ENCODE measurements at regions not wholly inside any gene's neighbourhood (a gene's known extent, or its start where the extent isn't known, plus 50 kb on each side); places are given as distances from the start of the nearest gene placed in this dataset.

- Histone ChIP-seq H2BK5ac (ENCODE audit: low read depth, low read length, poor library complexity, severe bottlenecking) (no peak overlapping the region), H4K5ac (ENCODE audit: low read depth, low read length) (peak overlapping the region; percentile 24), H2BK120ac (ENCODE audit: low read depth, low read length) (peak overlapping the region; percentile 6), H4K91ac (ENCODE audit: insufficient read depth, low read depth, low read length) (peak overlapping the region; percentile 3; the same call in 1 of the 2 replicates), H4K20me1 (ENCODE audit: insufficient read depth, low read length) (no peaks in the 10 kb centered on the region), H3K79me1 (ENCODE audit: low read depth in 1 of 2, low read length in 2 of 2) (no peaks in the 10 kb centered on the region), H3K14ac (replicated peaks; ENCODE audit: low read depth, low read length) (0 out of 2 replicates have a peak overlapping the region, but pooled peaks have one; percentile 1), H2AK5ac (ENCODE audit: low read depth, low read length) (peak overlapping the region; percentile 65; the same call in 1 of the 2 replicates), H3K4me1 (ENCODE audit: control insufficient read depth, insufficient read depth, low read length) (peaks cover 12% of the 10 kb centered on the region), H2AFZ (replicated peaks; ENCODE audit: low read length, poor library complexity) (no peak overlapping the region), H3K56ac (ENCODE audit: extremely low read depth, insufficient read depth, low read length) (no peak overlapping the region), H3K27ac (ENCODE audit: insufficient read depth, low read length) (no peak overlapping the region), H2BK15ac (ENCODE audit: low read depth, low read length) (peak overlapping the region; percentile 25; the same call in 2 of the 3 replicates), H3K9ac (ENCODE audit: low read depth, low read length) (no peak overlapping the region), H3K23ac (ENCODE audit: low read depth, low read length) (no peak overlapping the region), H3K36me3 (ENCODE audit: control insufficient read depth, insufficient read depth, low read length) (no peaks in the 10 kb centered on the region), H3K9me1 (ENCODE audit: insufficient read depth, low read length) (no peaks in the 10 kb centered on the region), H3K18ac (ENCODE audit: low read depth, low read length) (peak overlapping the region; percentile 52), H2BK20ac (ENCODE audit: low read depth, low read length) (peak overlapping the region; percentile 56; the same call in 1 of the 2 replicates), H3K27me3 (ENCODE audit: control insufficient read depth, insufficient read depth, low read length) (no peaks in the 10 kb centered on the region), H4K8ac (ENCODE audit: low read depth in 2 of 2, low read length in 2 of 2) (peak overlapping the region in 1 of 2 experiments; percentile 3; a peak in 1 of 4 replicates), H3K4me2 (ENCODE audit: low read depth, low read length) (no peak overlapping the region), H2AK9ac (replicated peaks; ENCODE audit: low read depth, low read length, poor library complexity) (no peak overlapping the region), H3K4me3 (ENCODE audit: insufficient read depth, low read depth, low read length) (no peak overlapping the region), H3K9me3 (ENCODE audit: control insufficient read depth, insufficient read depth, low read length) (no peaks in the 10 kb centered on the region), H3K4ac (ENCODE audit: low read depth, low read length) (peak overlapping the region; percentile 3; the same call in 1 of the 2 replicates)
- CTCF ChIA-PET = interaction anchor here (1.5 to 2.2 kb wide), 2 partner anchors 9 to 184 kb away, joined by 3 to 10 read pairs; no protein-coding TSS in a partner anchor
- no CpG with 5 or more reads among the region's 2 CpGs for WGBS, 2 experiments (ENCODE audit: extremely low coverage in 2 of 2, insufficient read length in 1 of 2)
- DNase-seq = no peak
- BruUV-seq (replicated peaks) = no TSS peak
- POLR2A ChIA-PET (ENCODE audit: unreplicated experiment) = no interaction called here
- in situ Hi-C loops (cut with MboI; ENCODE audit: low sequenced_read_pairs) = no loop called here
- intact Hi-C loops (cut with micrococcal nuclease) = no loop called here
- no peak for ATAC-seq (ENCODE audit: low read depth)
- dilution Hi-C loops (cut with HindIII; ENCODE audit: low sequenced_read_pairs, unreplicated experiment) = no loop called here
- TF ChIP-seq MAZ (IDR thresholded peaks at IDR 0.05; ENCODE audit: borderline replicate concordance, low read depth, low read length) (no peak), MXI1 (IDR thresholded peaks at IDR 0.05; ENCODE audit: borderline replicate concordance, low read depth, low read length) (no peak), BHLHE40 (IDR thresholded peaks at IDR 0.05; ENCODE audit: low read depth, low read length) (no peak), RCOR1 (IDR thresholded peaks at IDR 0.05; ENCODE audit: insufficient replicate concordance, low read length) (no peak), POLR2A (IDR thresholded peaks at IDR 0.05; ENCODE audit: low read depth, low read length) (no peak), RAD21 (IDR thresholded peaks at IDR 0.05; ENCODE audit: low read length) (no peak), NFE2L2 (IDR thresholded peaks at IDR 0.05; ENCODE audit: low read depth, low read length) (no peak), MAFK (IDR thresholded peaks at IDR 0.05; ENCODE audit: low read depth, low read length) (no peak), CHD1 (IDR thresholded peaks at IDR 0.05; ENCODE audit: low read depth, low read length) (no peak), CEBPB (IDR thresholded peaks at IDR 0.05; ENCODE audit: low read depth, low read length) (no peak), SMC3 (IDR thresholded peaks at IDR 0.05; ENCODE audit: low read depth, low read length) (no peak), FOS (IDR thresholded peaks at IDR 0.05; ENCODE audit: low read depth, low read length) (no peak), RFX5 (IDR thresholded peaks at IDR 0.05; ENCODE audit: low read depth, low read length) (no peak), ELK1 (IDR thresholded peaks at IDR 0.05; ENCODE audit: borderline replicate concordance, low read depth, low read length) (no peak)
- TF ChIP-seq, protein P1, sequence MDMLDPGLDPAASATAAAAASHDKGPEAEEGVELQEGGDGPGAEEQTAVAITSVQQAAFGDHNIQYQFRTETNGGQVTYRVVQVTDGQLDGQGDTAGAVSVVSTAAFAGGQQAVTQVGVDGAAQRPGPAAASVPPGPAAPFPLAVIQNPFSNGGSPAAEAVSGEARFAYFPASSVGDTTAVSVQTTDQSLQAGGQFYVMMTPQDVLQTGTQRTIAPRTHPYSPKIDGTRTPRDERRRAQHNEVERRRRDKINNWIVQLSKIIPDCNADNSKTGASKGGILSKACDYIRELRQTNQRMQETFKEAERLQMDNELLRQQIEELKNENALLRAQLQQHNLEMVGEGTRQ (IDR thresholded peaks at IDR 0.05; ENCODE audit: low read depth, low read length) = no peak
Observed at GRCh38 chr12:75710361-75711069, 199.1 kb upstream of the KRR1 start.
